ENCODE measurements at regions not wholly inside any gene's neighbourhood (a gene's known extent, or its start where the extent isn't known, plus 50 kb on each side); places are given as distances from the start of the nearest gene placed in this dataset.

DNA sequence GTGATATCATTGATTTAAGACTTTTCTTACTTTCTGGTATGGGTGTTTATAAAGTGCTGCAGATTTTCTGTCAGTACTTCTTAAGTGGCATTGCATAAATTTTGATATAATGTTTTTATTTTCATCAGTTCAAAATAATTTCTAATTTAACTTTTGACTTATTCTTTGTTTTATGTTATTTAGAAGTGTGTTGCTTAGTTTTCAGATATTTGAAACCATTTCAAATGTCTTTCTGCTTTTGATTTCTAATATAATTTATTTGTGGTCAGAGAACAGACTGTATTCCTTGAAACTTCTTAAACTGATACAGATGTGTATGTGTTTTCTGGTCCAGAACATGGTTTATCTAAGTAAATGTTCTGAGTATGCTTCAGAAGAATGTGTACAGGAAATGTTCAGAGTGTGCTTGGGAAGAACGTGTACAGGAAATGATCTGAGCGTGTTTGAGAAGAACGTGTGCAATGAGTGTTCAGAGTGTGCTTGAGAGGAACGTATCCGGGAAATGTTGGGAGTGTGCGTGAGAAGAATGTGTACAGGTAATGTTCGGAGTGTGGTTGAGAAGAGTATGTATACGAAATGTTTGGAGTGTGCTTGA lies 265.7 kb upstream of the HS6ST1 start:
- DNase-seq (no peak), ATAC-seq (no peak)
- in situ Hi-C loops (cut with MboI; ENCODE audit: low sequenced_read_pairs in 4 of 4) (no loop called here), intact Hi-C loops (cut with DNase I; ENCODE audit: low total_unique reads) (no loop called here)
- Histone ChIP-seq H3K4me1 (no peaks in the 10 kb centered on the region), H3K4me3 (no peak overlapping the region), H3K27me3 (no peaks in the 10 kb centered on the region), H3K27ac (no peak overlapping the region), H3K36me3 (no peaks in the 10 kb centered on the region), H3K9me3 (no peaks in the 10 kb centered on the region)
- no peak for TF ChIP-seq POLR2A (IDR thresholded peaks at IDR 0.05)
- TF ChIP-seq, protein P1, sequence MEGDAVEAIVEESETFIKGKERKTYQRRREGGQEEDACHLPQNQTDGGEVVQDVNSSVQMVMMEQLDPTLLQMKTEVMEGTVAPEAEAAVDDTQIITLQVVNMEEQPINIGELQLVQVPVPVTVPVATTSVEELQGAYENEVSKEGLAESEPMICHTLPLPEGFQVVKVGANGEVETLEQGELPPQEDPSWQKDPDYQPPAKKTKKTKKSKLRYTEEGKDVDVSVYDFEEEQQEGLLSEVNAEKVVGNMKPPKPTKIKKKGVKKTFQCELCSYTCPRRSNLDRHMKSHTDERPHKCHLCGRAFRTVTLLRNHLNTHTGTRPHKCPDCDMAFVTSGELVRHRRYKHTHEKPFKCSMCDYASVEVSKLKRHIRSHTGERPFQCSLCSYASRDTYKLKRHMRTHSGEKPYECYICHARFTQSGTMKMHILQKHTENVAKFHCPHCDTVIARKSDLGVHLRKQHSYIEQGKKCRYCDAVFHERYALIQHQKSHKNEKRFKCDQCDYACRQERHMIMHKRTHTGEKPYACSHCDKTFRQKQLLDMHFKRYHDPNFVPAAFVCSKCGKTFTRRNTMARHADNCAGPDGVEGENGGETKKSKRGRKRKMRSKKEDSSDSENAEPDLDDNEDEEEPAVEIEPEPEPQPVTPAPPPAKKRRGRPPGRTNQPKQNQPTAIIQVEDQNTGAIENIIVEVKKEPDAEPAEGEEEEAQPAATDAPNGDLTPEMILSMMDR (IDR thresholded peaks at IDR 0.05 in 4 of 5, conservative IDR thresholded peaks at IDR 0.05 in 1 of 5), result no peak

GRCh38 chr2:128585706-128586105 lies 267.0 kb upstream of the HS6ST1 start:
- no peaks in the 10 kb centered on the region for H3K9me3 ChIP-seq
- no peak for ATAC-seq

DNA sequence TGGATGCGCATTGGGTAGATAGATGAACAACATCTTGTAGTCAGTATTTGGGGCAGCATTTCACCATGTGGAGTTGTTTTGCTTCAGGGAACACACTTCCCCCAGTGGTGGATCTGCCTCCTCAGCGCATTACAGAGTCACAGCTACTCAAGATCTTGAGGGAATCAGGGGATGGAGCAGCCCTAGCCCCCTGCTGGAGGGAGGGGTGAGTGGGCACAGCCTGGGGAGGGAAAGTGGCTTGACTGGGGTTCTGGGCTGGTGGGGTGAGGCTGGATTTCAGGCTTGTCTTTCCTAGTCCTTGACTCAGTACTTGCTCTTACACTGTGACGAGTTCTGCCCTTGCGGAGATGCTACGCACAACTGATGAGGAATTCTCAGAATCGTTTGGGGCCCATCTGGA lies 271.0 kb upstream of the HS6ST1 start:
- DNase-seq (no peak), ATAC-seq (no peak)
- Histone ChIP-seq H3K4me3 (no peak overlapping the region), H3K27ac (no peak overlapping the region), H3K4me1 (no peaks in the 10 kb centered on the region), H3K9me3 (no peaks in the 10 kb centered on the region), H3K27me3 (no peaks in the 10 kb centered on the region), H3K36me3 (no peaks in the 10 kb centered on the region)
- in situ Hi-C loops (cut with MboI; ENCODE audit: low sequenced_read_pairs in 4 of 4) (no loop called here), intact Hi-C loops (cut with DNase I; ENCODE audit: low total_unique reads) (no loop called here)
- TF ChIP-seq, protein P1 (IDR thresholded peaks at IDR 0.05 in 4 of 5, conservative IDR thresholded peaks at IDR 0.05 in 1 of 5), result no peak
- no peak for TF ChIP-seq POLR2A (IDR thresholded peaks at IDR 0.05)

More at GRCh38 chr2:128585706-128586105, 267.0 kb upstream of the HS6ST1 start:
- no peaks in the 10 kb centered on the region for H3K27me3 ChIP-seq
- DNase-seq, result no peak
- H3K27ac ChIP-seq, result no peak overlapping the region
- H3K4me3 ChIP-seq, result no peak overlapping the region
- H3K36me3 ChIP-seq, result no peaks in the 10 kb centered on the region
- in situ Hi-C loops (cut with MboI; ENCODE audit: low sequenced_read_pairs in 4 of 4) (no loop called here), intact Hi-C loops (cut with DNase I; ENCODE audit: low total_unique reads) (no loop called here)
- TF ChIP-seq POLR2A (IDR thresholded peaks at IDR 0.05), result no peak
- TF ChIP-seq, protein P1 (IDR thresholded peaks at IDR 0.05 in 4 of 5, conservative IDR thresholded peaks at IDR 0.05 in 1 of 5), result no peak
- no peaks in the 10 kb centered on the region for H3K4me1 ChIP-seq

DNA sequence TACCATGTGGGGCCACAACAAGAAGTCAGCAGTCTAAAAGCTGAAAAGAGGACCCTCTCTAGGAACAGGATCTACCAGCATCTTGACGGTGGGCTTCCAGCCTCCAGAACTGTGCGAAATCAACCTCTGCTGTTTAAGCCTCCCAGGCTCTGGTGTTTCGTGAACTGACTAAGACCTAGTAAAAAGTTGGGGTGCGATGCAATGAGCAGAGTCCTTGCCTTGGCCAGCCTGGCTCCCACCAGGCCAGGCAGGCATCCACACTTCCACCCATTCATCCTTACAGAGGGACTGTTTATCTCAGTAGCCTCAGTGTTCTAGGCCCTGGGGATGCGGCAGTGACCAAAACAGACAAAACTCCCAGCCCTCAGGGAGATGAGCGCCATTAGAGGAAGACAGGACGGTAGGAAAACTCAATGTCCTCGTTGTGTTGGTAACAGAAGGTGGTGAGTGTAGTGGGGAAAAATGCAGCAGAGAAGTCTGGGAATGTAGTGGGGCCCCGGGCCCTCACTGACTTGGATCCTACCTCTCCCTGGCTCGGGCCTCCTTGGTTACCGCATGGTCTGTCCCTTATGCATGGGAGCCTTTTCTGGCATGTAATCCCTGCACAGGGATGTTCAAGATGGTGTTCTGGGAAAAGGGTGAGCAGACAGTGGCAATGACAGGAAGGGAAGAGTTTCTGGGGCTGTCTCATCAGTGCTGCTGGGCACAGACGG lies 271.8 kb upstream of the HS6ST1 start:
- no peaks in the 10 kb centered on the region for H3K9me3 ChIP-seq
- no peak for ATAC-seq
- DNase-seq, result no peak
- TF ChIP-seq, protein P1 (IDR thresholded peaks at IDR 0.05 in 4 of 5, conservative IDR thresholded peaks at IDR 0.05 in 1 of 5), result no peak
- no peak for TF ChIP-seq POLR2A (IDR thresholded peaks at IDR 0.05)
- H3K36me3 ChIP-seq, result no peaks in the 10 kb centered on the region
- no peaks in the 10 kb centered on the region for H3K27me3 ChIP-seq
- intact Hi-C loops (cut with DNase I; ENCODE audit: low total_unique reads) (no loop called here), in situ Hi-C loops (cut with MboI; ENCODE audit: low sequenced_read_pairs in 4 of 4) (no loop called here)
- no peak overlapping the region for H3K4me3 ChIP-seq
- H3K27ac ChIP-seq, result no peak overlapping the region
- no peaks in the 10 kb centered on the region for H3K4me1 ChIP-seq
